Stimulated activated naive CD8-positive, alpha-beta T cell treated with anti-CD3 and anti-CD28 coated beads, Interleukin-15, amount 100 ng/mL, for 72 hours (primary cell): ENCODE measurements at regions not wholly inside any gene's neighbourhood (a gene's known extent, or its start where the extent isn't known, plus 50 kb on each side); places are given as distances from the start of the nearest gene placed in this dataset.
A peak's percentile ranks its signal among the peaks of the same experiment; 100 is the strongest.

ENCODE experiments used
- ATAC-seq: fragments of 150-1000 bp; cut with Tn5 transposase; 2 replicates; pipeline ENCODE4 v1.10.0; 2021; ENCODE audit warnings: mild to moderate bottlenecking, moderate library complexity
- DNase-seq, 2 donors: peaks; one replicate each; pipeline ENCODE4 v3.0.0; 2021 to 2022
- H3K27ac Mint-ChIP-seq, 2 donors: one replicate each; pipeline ENCODE4 v1.8.0; 2022; ENCODE audit warnings: mild to moderate bottlenecking in 2 of 2, mixed read lengths in 2 of 2, moderate library complexity in 2 of 2
- H3K27me3 Mint-ChIP-seq: one replicate; pipeline ENCODE4 v1.8.0; 2022; ENCODE audit warnings: mixed read lengths
- H3K4me1 Mint-ChIP-seq: one replicate; pipeline ENCODE4 v1.8.0; 2022; ENCODE audit warnings: mild to moderate bottlenecking, mixed read lengths
- H3K4me3 Mint-ChIP-seq, 2 donors: one replicate each; pipeline ENCODE4 v1.8.0; 2022; ENCODE audit warnings: mild to moderate bottlenecking in 2 of 2, mixed read lengths in 2 of 2, moderate library complexity in 1 of 2
- H3K9me3 Mint-ChIP-seq, 2 donors: one replicate each; pipeline ENCODE4 v1.8.0; 2022; ENCODE audit warnings: mixed read lengths in 2 of 2

GRCh38 chrX:20767346-20767745 is 500.6 kb upstream of the RPS6KA3 start:
- Mint-ChIP-seq H3K4me3 (no peak overlapping the region), H3K9me3 (peaks cover 0 to 5% of the 10 kb centered on the region in 2 donors), H3K27ac (no peak overlapping the region), H3K4me1 (no peaks in the 10 kb centered on the region), H3K27me3 (no peaks in the 10 kb centered on the region)
- DNase-seq (no peak), ATAC-seq (no peak)

- ATAC-seq = no peak
- Mint-ChIP-seq H3K27me3 (peaks cover 23% of the 10 kb centered on the region), H3K4me1 (no peaks in the 10 kb centered on the region), H3K4me3 (no peak overlapping the region), H3K9me3 (no peaks in the 10 kb centered on the region), H3K27ac (no peak overlapping the region)
- no peak for DNase-seq
Measured at GRCh38 chrX:20756585-20756984, 489.9 kb upstream of the RPS6KA3 start.

- H3K27me3 Mint-ChIP-seq = peaks cover 23% of the 10 kb centered on the region
- ATAC-seq (no peak), DNase-seq (no peak)
- no peaks in the 10 kb centered on the region for H3K4me1 Mint-ChIP-seq
- peak overlapping the region in 1 of 2 donors; percentile 74 for H3K27ac Mint-ChIP-seq
- H3K9me3 Mint-ChIP-seq = no peaks in the 10 kb centered on the region
- H3K4me3 Mint-ChIP-seq = no peak overlapping the region
Measured at GRCh38 chrX:20753076-20753475, 486.4 kb upstream of the RPS6KA3 start.

- Mint-ChIP-seq H3K4me1 (no peaks in the 10 kb centered on the region), H3K9me3 (no peaks in the 10 kb centered on the region)
- ATAC-seq = no peak
Measured at GRCh38 chrX:20746690-20747089, 480.0 kb upstream of the RPS6KA3 start.

GRCh38 chrX:20743046-20743445 is 476.3 kb upstream of the RPS6KA3 start:
- H3K27ac Mint-ChIP-seq = peak overlapping the region in 1 of 2 donors; percentile 42
- H3K9me3 Mint-ChIP-seq = peaks cover 0 to 5% of the 10 kb centered on the region in 2 donors
- no peaks in the 10 kb centered on the region for H3K4me1 Mint-ChIP-seq
- no peak overlapping the region for H3K4me3 Mint-ChIP-seq
- DNase-seq (no peak), ATAC-seq (no peak)
- peaks cover 13% of the 10 kb centered on the region for H3K27me3 Mint-ChIP-seq

More at GRCh38 chrX:20746690-20747089, 480.0 kb upstream of the RPS6KA3 start:
- Mint-ChIP-seq H3K27ac (no peak overlapping the region), H3K4me3 (no peak overlapping the region), H3K27me3 (no peaks in the 10 kb centered on the region)
- DNase-seq = no peak

- Mint-ChIP-seq H3K9me3 (peaks cover 0 to 5% of the 10 kb centered on the region in 2 donors), H3K27me3 (peaks cover 13% of the 10 kb centered on the region), H3K4me1 (no peaks in the 10 kb centered on the region), H3K4me3 (no peak overlapping the region), H3K27ac (no peak overlapping the region)
- DNase-seq = no peak
- no peak for ATAC-seq
Measured at GRCh38 chrX:20742106-20742505, 475.4 kb upstream of the RPS6KA3 start.

GRCh38 chrX:20740443-20740842 is 473.7 kb upstream of the RPS6KA3 start:
- peaks cover 0 to 5% of the 10 kb centered on the region in 2 donors for H3K9me3 Mint-ChIP-seq

GRCh38 chrX:20739038-20739745 is 472.5 kb upstream of the RPS6KA3 start:
- no peak for DNase-seq
- peaks cover 20% of the 10 kb centered on the region for H3K27me3 Mint-ChIP-seq
- ATAC-seq = no peak
- H3K9me3 Mint-ChIP-seq = peaks cover 0 to 5% of the 10 kb centered on the region in 2 donors
- no peak overlapping the region for H3K27ac Mint-ChIP-seq
- H3K4me1 Mint-ChIP-seq = no peaks in the 10 kb centered on the region
- H3K4me3 Mint-ChIP-seq = no peak overlapping the region

More at GRCh38 chrX:20740443-20740842, 473.7 kb upstream of the RPS6KA3 start:
- no peaks in the 10 kb centered on the region for H3K4me1 Mint-ChIP-seq
- ATAC-seq = no peak
- H3K27me3 Mint-ChIP-seq = peaks cover 20% of the 10 kb centered on the region
- H3K27ac Mint-ChIP-seq = no peak overlapping the region
- no peak for DNase-seq
- no peak overlapping the region for H3K4me3 Mint-ChIP-seq

- H3K4me1 Mint-ChIP-seq = no peaks in the 10 kb centered on the region
- no peak for DNase-seq
- H3K4me3 Mint-ChIP-seq = no peak overlapping the region
- no peak for ATAC-seq
- no peak overlapping the region for H3K27ac Mint-ChIP-seq
- H3K9me3 Mint-ChIP-seq = no peaks in the 10 kb centered on the region
- no peaks in the 10 kb centered on the region for H3K27me3 Mint-ChIP-seq
Measured at GRCh38 chrX:20729416-20729815, 462.7 kb upstream of the RPS6KA3 start.

- Mint-ChIP-seq H3K27me3 (no peaks in the 10 kb centered on the region), H3K27ac (no peak overlapping the region), H3K4me3 (no peak overlapping the region), H3K4me1 (no peaks in the 10 kb centered on the region), H3K9me3 (no peaks in the 10 kb centered on the region)
- no peak for ATAC-seq
- DNase-seq = no peak
Measured at GRCh38 chrX:20727447-20727846, 460.7 kb upstream of the RPS6KA3 start.

GRCh38 chrX:20720954-20721626 is 454.4 kb upstream of the RPS6KA3 start:
- Mint-ChIP-seq H3K4me3 (no peak overlapping the region), H3K4me1 (no peaks in the 10 kb centered on the region), H3K27ac (peak overlapping the region in 1 of 2 donors; percentile 80), H3K9me3 (no peaks in the 10 kb centered on the region), H3K27me3 (peaks cover 10% of the 10 kb centered on the region)
- ATAC-seq = no peak
- no peak for DNase-seq

- peaks cover 10% of the 10 kb centered on the region for H3K27me3 Mint-ChIP-seq
- H3K4me1 Mint-ChIP-seq = no peaks in the 10 kb centered on the region
- no peak for ATAC-seq
Measured at GRCh38 chrX:20718592-20719380, 452.1 kb upstream of the RPS6KA3 start.

GRCh38 chrX:20715176-20715575 is 448.5 kb upstream of the RPS6KA3 start:
- peaks cover 5% of the 10 kb centered on the region for H3K27me3 Mint-ChIP-seq
- no peaks in the 10 kb centered on the region for H3K4me1 Mint-ChIP-seq
- no peaks in the 10 kb centered on the region for H3K9me3 Mint-ChIP-seq
- no peak for ATAC-seq
- H3K4me3 Mint-ChIP-seq = no peak overlapping the region
- no peak for DNase-seq
- H3K27ac Mint-ChIP-seq = no peak overlapping the region

More at GRCh38 chrX:20718592-20719380, 452.1 kb upstream of the RPS6KA3 start:
- no peak for DNase-seq
- Mint-ChIP-seq H3K4me3 (no peak overlapping the region), H3K27ac (no peak overlapping the region), H3K9me3 (no peaks in the 10 kb centered on the region)

- H3K4me1 Mint-ChIP-seq = no peaks in the 10 kb centered on the region
- DNase-seq (no peak), ATAC-seq (no peak)
- peaks cover 10% of the 10 kb centered on the region for H3K27me3 Mint-ChIP-seq
- no peaks in the 10 kb centered on the region for H3K9me3 Mint-ChIP-seq
- H3K27ac Mint-ChIP-seq = no peak overlapping the region
- no peak overlapping the region for H3K4me3 Mint-ChIP-seq
Measured at GRCh38 chrX:20712811-20713210, 446.1 kb upstream of the RPS6KA3 start.

- H3K4me3 Mint-ChIP-seq = no peak overlapping the region
- H3K4me1 Mint-ChIP-seq = no peaks in the 10 kb centered on the region
- no peaks in the 10 kb centered on the region for H3K9me3 Mint-ChIP-seq
- H3K27me3 Mint-ChIP-seq = peaks cover 10% of the 10 kb centered on the region
- ATAC-seq (no peak), DNase-seq (no peak)
- no peak overlapping the region for H3K27ac Mint-ChIP-seq
Measured at GRCh38 chrX:20711366-20711765, 444.7 kb upstream of the RPS6KA3 start.

- DNase-seq = no peak
- Mint-ChIP-seq H3K4me1 (no peaks in the 10 kb centered on the region), H3K27me3 (peaks cover 9% of the 10 kb centered on the region), H3K4me3 (no peak overlapping the region), H3K9me3 (no peaks in the 10 kb centered on the region), H3K27ac (no peak overlapping the region)
- ATAC-seq = no peak
Measured at GRCh38 chrX:20693078-20693477, 426.4 kb upstream of the RPS6KA3 start.
